Stomach (tissue), 4 donors: ENCODE measurements at regions not wholly inside any gene's neighbourhood (a gene's known extent, or its start where the extent isn't known, plus 50 kb on each side); places are given as distances from the start of the nearest gene placed in this dataset.

ENCODE experiments used
- POLR2A ChIP-seq, 4 donors: fragments of 450-650 bp; IDR thresholded peaks; one replicate each; pipeline ENCODE4 v1.6.1; 2016; ENCODE audit warnings: antibody characterized with exemption in 4 of 4, control low read depth in 2 of 4, mild to moderate bottlenecking in 1 of 4, moderate library complexity in 1 of 4
- TF ChIP-seq, protein P1 (sequence below), 7 experiments: fragments of 450-650 bp in 4 of 7; fragments of 200-600 bp in 3 of 7; sonication (generic) in 3 of 7; IDR thresholded peaks; one replicate each; pipeline ENCODE4 v1.5.1; 2016 to 2019; ENCODE audit warnings: antibody characterized with exemption in 7 of 7, control low read depth in 2 of 7, mild to moderate bottlenecking in 1 of 7

DNA sequence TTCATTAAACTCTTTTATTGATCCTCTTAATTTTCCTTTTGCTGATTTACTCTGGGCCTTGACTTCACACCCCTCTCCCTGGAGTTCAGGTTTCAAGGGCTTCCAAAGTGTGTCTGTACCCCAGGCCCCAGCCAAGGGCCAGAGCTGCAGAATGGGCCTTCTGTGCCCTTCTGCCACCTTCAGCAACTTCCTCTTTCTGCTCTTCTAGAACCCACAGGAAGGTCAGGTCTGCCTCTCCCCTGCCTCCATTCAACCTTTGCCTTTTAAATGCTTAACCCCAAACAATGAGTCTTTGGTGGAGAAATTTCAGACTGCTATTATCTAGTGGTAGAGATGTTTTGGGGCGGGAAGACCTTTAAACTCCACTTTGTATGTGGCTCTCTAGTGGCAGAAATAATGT is 63.1 kb downstream of the TSN start:
- TF ChIP-seq, protein P1, sequence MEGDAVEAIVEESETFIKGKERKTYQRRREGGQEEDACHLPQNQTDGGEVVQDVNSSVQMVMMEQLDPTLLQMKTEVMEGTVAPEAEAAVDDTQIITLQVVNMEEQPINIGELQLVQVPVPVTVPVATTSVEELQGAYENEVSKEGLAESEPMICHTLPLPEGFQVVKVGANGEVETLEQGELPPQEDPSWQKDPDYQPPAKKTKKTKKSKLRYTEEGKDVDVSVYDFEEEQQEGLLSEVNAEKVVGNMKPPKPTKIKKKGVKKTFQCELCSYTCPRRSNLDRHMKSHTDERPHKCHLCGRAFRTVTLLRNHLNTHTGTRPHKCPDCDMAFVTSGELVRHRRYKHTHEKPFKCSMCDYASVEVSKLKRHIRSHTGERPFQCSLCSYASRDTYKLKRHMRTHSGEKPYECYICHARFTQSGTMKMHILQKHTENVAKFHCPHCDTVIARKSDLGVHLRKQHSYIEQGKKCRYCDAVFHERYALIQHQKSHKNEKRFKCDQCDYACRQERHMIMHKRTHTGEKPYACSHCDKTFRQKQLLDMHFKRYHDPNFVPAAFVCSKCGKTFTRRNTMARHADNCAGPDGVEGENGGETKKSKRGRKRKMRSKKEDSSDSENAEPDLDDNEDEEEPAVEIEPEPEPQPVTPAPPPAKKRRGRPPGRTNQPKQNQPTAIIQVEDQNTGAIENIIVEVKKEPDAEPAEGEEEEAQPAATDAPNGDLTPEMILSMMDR (IDR thresholded peaks at IDR 0.05) = no peak
- TF ChIP-seq POLR2A (IDR thresholded peaks at IDR 0.05) = no peak
